Amygdala (tissue), 56 donors: ENCODE measurements at regions not wholly inside any gene's neighbourhood (a gene's known extent, or its start where the extent isn't known, plus 50 kb on each side); places are given as distances from the start of the nearest gene placed in this dataset.

ENCODE experiments used
- DNase-seq, 56 donors: peaks; one replicate each; lab custom pipeline; 2025; lab: John Stamatoyannopoulos, UW

DNA sequence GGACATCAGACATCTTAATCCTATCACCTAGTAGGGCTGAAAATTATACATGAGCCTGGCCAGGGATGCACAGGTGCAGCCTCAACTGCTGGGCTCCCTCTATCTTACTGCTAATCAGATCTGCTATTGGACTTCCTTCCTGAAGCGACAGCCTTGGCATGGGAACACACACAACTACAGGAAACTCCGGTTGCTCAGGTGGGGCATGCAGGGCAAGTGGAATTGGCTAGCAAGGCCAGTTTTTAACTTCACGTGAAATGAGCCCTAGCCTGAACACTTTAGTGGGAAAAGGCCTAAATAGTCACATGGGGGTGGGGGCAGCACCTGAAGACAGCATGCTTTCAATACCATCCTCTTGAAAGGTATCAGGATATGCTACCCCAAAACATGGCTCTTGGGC lies 147.9 kb upstream of the NCKAP5 start:
- no peak for DNase-seq

- DNase-seq, result no peak
These were observed 149.2 kb upstream of the NCKAP5 start for GRCh38 chr2:133717497-133717896.

GRCh38 chr2:133718688-133719201 lies 150.5 kb upstream of the NCKAP5 start:
- peak in 21 of 56 donors; percentile 3 to 59 (median 27) for DNase-seq

- DNase-seq, result no peak
These were observed 152.2 kb upstream of the NCKAP5 start for GRCh38 chr2:133720429-133720828.

DNA sequence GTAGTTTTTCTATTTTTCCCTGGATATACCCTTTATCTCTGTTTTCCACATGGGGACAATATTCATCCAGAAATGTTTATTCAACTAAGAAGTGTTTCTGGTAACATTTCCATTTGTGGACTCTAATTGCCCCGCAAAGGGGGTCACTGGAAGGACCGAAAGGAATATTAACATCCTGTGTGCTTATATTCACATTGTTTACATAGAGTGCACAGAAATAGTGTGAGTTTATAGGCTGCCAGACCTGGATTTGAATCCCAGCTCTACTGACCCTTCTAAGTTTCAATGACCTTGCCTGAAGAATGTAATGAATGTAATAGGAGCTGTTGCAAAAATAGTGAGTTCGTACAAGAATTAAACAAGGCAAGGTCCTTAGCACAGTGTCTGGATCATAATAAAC lies 152.9 kb upstream of the NCKAP5 start:
- DNase-seq, result no peak

DNA sequence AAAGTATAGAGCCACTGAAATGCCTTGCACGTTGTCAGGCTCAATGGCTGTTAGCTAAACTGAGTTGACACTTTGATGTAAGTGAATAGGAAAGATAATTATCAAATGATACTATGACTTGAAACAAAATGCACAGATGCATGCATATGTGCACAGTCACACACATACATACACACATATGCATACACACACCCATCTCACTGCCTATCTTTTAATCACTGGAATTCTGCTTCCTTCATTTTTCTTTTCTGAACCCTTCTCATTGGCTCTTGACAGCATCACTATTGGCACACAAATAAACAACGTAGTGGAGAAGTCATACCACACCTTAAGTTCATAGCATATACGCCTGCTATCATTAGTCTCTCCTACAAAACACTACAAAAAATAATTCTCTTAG lies 154.9 kb upstream of the NCKAP5 start:
- DNase-seq, result no peak

DNA sequence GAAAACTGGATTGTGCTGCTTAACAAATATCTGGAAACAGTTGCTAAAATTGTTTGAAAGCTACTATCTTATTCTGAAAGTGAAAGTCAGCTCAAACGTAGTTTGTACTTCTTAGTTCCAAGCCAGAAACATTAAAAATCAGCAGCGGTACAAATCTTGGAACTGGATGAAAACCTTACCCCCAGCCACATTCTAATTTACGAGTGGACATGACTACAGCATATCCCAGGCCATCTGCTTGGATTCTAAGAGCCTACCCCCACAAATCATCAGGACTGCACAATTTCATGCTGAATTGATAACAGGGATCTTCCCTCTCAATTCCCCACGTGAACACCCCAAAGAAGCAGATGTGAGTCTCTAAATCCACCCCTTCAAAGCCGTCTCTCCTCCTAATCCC lies 158.7 kb upstream of the NCKAP5 start:
- DNase-seq, result no peak

DNA sequence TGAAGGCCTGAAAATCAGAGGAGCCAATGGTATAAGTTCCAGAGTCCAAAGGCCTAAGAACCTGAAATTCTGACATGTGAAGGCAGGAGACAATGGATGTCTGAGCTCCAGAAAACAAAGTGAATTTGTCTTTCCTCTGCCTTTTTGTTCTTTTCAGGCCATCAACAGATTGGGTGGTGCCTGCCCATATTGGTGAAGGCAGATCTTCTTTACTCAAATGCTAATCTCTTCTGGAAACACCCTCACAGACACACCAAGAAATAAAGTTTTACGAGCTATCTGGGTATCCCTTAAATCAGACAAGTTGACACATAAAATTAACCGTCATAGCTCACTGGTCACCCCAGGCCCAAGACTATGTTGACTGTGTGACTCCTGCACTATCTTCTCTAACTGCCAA lies 163.8 kb upstream of the NCKAP5 start:
- no peak for DNase-seq

- peak in 1 of 56 donors; percentile 54 for DNase-seq
These were observed 165.0 kb upstream of the NCKAP5 start for GRCh38 chr2:133732982-133733900.

DNA sequence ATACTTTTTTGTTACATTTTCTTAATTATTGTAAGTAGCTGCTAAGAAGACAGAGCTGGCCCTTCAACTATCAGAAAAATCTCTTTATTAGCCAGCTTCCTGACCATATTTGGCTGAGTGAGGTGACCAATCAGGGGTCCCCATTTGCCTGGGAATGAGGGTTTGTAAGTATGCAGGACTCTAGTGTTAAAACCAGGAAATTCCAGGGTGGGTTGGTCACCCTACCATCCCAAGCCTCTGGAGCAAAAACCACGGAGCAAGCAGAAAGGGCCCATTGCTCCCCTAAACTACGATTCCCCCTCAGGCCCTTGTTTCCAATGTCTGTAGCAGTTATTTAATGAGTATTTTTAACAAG lies 165.6 kb upstream of the NCKAP5 start:
- no peak for DNase-seq

DNA sequence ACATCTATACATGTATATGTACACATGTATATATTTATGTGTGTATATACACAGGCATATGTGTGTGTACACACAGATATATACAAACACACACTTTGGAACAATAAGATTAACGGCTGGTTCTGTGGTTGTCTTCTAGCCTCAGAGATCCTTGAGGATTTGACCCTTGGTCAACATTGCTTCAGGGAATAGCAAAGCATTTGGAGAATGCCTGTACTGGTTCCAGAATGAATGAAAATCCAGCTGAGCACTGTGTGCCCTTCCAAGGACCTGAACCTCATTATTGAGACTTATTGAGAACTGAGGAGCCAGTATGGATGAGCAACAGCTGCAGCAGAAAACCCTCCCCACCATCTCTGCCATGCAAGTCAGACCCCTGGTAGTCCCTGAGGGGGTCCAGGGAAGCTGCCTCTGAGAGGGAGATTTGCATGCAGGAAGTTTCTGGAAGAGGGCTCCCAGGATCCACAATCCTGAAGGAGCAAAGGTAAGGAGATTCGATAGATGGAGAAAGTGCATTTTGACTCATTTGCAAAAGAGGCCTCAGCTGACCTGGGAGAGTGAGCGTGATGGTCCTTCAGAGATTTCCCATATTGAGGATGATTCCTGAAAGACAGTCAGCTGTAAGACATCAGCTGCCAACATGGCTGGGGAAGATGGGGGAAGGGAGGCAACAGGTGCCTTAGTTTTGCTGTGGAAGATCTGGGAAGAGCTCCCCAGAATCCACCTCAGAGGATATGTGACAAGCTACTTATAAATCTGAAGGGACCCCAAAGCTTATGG lies 166.6 kb upstream of the NCKAP5 start:
- no peak for DNase-seq

GRCh38 chr2:133736674-133737073 lies 168.4 kb upstream of the NCKAP5 start:
- DNase-seq, result no peak

DNA sequence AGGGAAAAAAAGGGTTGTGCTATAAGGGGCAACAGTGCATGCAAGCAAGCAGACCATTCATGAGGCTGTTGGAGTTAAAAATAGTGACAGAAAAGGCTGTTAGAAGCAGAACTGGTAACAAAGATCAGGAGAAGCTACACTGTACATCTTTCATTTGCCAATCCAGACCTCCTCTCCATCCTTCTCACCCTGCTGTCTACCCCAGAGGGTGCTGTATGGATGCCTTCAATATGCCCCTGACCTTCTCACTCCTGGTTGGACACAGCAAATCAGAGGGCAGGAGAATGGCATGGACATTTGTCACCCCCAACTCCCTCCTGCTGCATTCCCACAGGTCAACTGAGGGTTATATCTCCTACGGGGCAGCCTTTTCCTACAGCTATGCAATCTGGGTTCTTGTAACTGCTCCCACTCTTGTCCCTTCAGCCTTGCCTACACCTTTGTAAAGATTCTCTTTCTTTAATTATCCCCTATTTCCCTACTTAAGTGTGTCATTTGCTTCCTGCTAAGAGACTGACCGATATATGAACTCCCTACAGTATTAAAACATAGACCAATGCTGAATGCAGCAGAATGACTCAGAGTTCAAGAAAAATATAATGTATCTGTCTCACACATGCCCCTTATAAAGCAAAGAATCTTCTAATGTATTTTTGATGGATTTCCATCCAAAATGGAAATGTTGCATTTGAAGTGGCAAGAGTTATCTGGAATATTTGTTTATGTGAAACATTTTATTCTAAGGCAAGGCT lies 169.2 kb upstream of the NCKAP5 start:
- DNase-seq, result no peak

- DNase-seq, result no peak
These were observed 170.8 kb upstream of the NCKAP5 start for GRCh38 chr2:133739039-133739438.

GRCh38 chr2:133740500-133740899 lies 172.2 kb upstream of the NCKAP5 start:
- DNase-seq, result no peak

DNA sequence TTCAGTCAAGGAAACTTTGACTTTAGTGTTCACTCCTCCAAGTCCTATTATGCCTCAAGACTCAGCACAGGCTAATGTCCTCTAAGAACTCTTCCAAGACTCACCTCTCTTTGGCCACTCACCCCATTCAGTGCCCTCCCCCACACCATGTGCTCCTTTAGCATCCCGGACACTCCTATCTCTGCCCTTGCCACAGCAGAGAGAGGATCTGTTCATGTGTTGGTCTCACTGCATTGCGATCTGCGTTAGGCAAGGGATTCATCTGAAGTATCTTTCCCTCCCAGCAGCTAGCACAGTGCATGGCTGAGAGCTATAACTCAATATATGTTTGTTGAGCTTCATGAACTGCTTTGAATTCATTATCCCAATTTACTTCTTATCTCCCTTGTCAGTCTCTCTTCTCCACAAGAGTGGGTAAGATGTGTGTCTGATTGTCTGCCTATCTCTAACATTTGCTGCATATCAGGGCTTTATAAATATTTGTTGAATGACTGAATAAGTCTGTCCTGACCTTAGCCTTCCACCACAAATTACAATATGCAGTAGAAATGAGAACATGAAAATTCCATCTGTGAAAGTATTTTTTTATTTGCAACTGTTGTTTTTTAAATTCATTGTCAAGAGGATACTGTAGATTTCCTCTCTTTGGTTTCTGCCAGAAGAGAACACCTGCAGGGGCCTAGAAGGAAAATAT lies 179.9 kb upstream of the NCKAP5 start:
- DNase-seq, result no peak

DNA sequence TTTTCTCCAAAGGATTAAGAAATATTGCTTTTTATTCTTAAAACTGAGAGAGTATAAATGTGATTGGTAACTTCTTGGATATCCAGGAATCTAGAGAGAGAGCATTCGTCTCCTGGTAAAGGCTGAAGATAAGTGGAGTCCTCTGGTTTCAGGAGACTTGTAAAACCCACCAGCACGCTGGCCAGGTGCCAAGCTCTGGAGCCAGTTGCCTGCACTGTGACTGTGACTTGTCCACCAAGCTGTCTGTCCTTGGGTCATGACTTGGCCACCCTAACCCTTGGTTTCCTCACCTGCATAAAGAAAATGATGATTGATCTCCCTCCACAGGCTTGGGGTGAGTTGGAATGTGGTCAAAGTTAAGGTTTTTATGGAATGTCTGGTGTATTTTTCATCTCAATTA lies 185.4 kb upstream of the NCKAP5 start:
- DNase-seq, result no peak

- DNase-seq, result no peak
These were observed 187.4 kb upstream of the NCKAP5 start for GRCh38 chr2:133755480-133756300.

- no peak for DNase-seq
These were observed 188.6 kb upstream of the NCKAP5 start for GRCh38 chr2:133756833-133757232.
